Gastrocnemius medialis (tissue), 4 donors: ENCODE measurements at regions not wholly inside any gene's neighbourhood (a gene's known extent, or its start where the extent isn't known, plus 50 kb on each side); places are given as distances from the start of the nearest gene placed in this dataset.

Source experiments
- CTCF ChIP-seq, 5 experiments: fragments of 450-650 bp in 3 of 5; fragments of 200-600 bp in 2 of 5; sonication (generic) in 2 of 5; IDR thresholded peaks in 4 of 5; conservative IDR thresholded peaks in 1 of 5; 1 replicate in 4 of 5; 2 replicates in 1 of 5; pipeline ENCODE4 v1.5.1; 2016 to 2019; ENCODE audit warnings: antibody characterized with exemption in 5 of 5, mild to moderate bottlenecking in 3 of 5, moderate library complexity in 3 of 5
- POLR2A ChIP-seq, 2 donors: fragments of 450-650 bp; IDR thresholded peaks; one replicate each; pipeline ENCODE4 v1.6.1; 2017; ENCODE audit warnings: antibody characterized with exemption in 2 of 2, mild to moderate bottlenecking in 2 of 2, moderate library complexity in 2 of 2

GRCh38 chr10:128686630-128687278 is 560.5 kb upstream of the MKI67 start:
- TF ChIP-seq CTCF (IDR thresholded peaks at IDR 0.05 in 4 of 5, conservative IDR thresholded peaks at IDR 0.05 in 1 of 5): no peak
- TF ChIP-seq POLR2A (IDR thresholded peaks at IDR 0.05): no peak
